ENCODE measurements at regions not wholly inside any gene's neighbourhood (a gene's known extent, or its start where the extent isn't known, plus 50 kb on each side); places are given as distances from the start of the nearest gene placed in this dataset.

- TF ChIP-seq CTCF (IDR thresholded peaks at IDR 0.05 in 8 of 11, conservative IDR thresholded peaks at IDR 0.05 in 3 of 11) (no peak), POLR2A (IDR thresholded peaks at IDR 0.05) (no peak), POLR2AphosphoS5 (IDR thresholded peaks at IDR 0.05) (no peak)
These were observed 79.6 kb upstream of the MTPN start for GRCh38 chr7:136056651-136057231.
